Body of pancreas (tissue), 4 donors: ENCODE measurements at regions not wholly inside any gene's neighbourhood (a gene's known extent, or its start where the extent isn't known, plus 50 kb on each side); places are given as distances from the start of the nearest gene placed in this dataset.

ENCODE experiments used
- CTCF ChIP-seq, 7 experiments: fragments of 450-650 bp in 4 of 7; fragments of 200-600 bp in 3 of 7; sonication (generic) in 3 of 7; IDR thresholded peaks; one replicate each; pipeline ENCODE4 v1.5.1; 2016 to 2019; ENCODE audit warnings: antibody characterized with exemption in 7 of 7
- POLR2A ChIP-seq, 3 donors: fragments of 450-650 bp; IDR thresholded peaks; one replicate each; pipeline ENCODE4 v1.6.1; 2016; ENCODE audit warnings: antibody characterized with exemption in 3 of 3, mild to moderate bottlenecking in 2 of 3

- no peak for TF ChIP-seq CTCF (IDR thresholded peaks at IDR 0.05)
- no peak for TF ChIP-seq POLR2A (IDR thresholded peaks at IDR 0.05)
Observed at GRCh38 chr6:9831783-9832182, 583.1 kb downstream of the TFAP2A start.
